SK-N-SH (cell line): ENCODE measurements at regions not wholly inside any gene's neighbourhood (a gene's known extent, or its start where the extent isn't known, plus 50 kb on each side); places are given as distances from the start of the nearest gene placed in this dataset.

Source experiments
- CTCF ChIA-PET: fragments of 300-600, 350-600 bp; formaldehyde crosslinking; extraction: SDS; loops from one replicate; lab custom pipeline; 2021; lab: Yijun Ruan, JAX
- POLR2A ChIA-PET: fragments of 350-600 bp; sonication (Branson Sonifier 250); formaldehyde crosslinking; extraction: SDS; loops from one replicate; lab custom pipeline; 2020; ENCODE audit warnings: antibody characterized with exemption, inconsistent platforms; lab: Yijun Ruan, JAX
- DNase-seq: peaks from one replicate; pipeline ENCODE4 v3.0.0; 2012
- H2AFZ ChIP-seq: fragments of 200-600 bp; sonication (generic); 2 replicates; pipeline ENCODE4 v1.8.1; 2016; ENCODE audit warnings: antibody characterized with exemption, mild to moderate bottlenecking, low read depth
- H3F3A ChIP-seq: fragments of 200-600 bp; sonication (generic); replicated peaks from 2 replicates; pipeline ENCODE3; 2016; ENCODE audit warnings: antibody characterized with exemption, mild to moderate bottlenecking; ENCODE audit not compliant: insufficient read depth
- H3K27ac ChIP-seq, 2 experiments: fragments of 200-500 bp in 1 of 2; fragments of 200-600 bp in 1 of 2; sonication (Bioruptor generic) in 1 of 2; sonication (generic), shearing (Covaris generic) in 1 of 2; 2 replicates each; pipeline versions ENCODE4 v1.5.1 to v1.6.1; 2014 to 2016; ENCODE audit warnings: low read depth in 2 of 2, inconsistent platforms in 1 of 2, low read length in 1 of 2, mild to moderate bottlenecking in 1 of 2, mixed read lengths in 1 of 2
- H3K27me3 ChIP-seq: fragments of 200-600 bp; sonication (generic), shearing (Covaris generic); 2 replicates; pipeline ENCODE4 v1.6.1; 2016; ENCODE audit warnings: mixed run types; ENCODE audit not compliant: insufficient read depth
- H3K36me3 ChIP-seq, 2 experiments: fragments of 200-500 bp in 1 of 2; fragments of 200-600 bp in 1 of 2; sonication (Bioruptor generic) in 1 of 2; sonication (generic) in 1 of 2; replicated peaks in 1 of 2; 2 replicates each; pipeline versions ENCODE3 to v1.5.1; 2014 to 2016; ENCODE audit warnings: low read length in 1 of 2, mild to moderate bottlenecking in 1 of 2; ENCODE audit not compliant: insufficient read depth in 2 of 2, control insufficient read depth in 1 of 2
- H3K4me1 ChIP-seq, 2 experiments: fragments of 200-500 bp in 1 of 2; fragments of 200-600 bp in 1 of 2; sonication (Bioruptor generic) in 1 of 2; sonication (generic), shearing (Covaris generic) in 1 of 2; 2 replicates each; pipeline versions ENCODE4 v1.5.1 to v1.6.1; 2014 to 2016; ENCODE audit warnings: low read depth in 1 of 2, low read length in 1 of 2, mixed run types in 1 of 2; ENCODE audit not compliant: insufficient read depth in 2 of 2, control insufficient read depth in 1 of 2
- H3K4me2 ChIP-seq: fragments of 200-600 bp; sonication (generic), shearing (Covaris generic); 2 replicates; pipeline ENCODE4 v1.6.1; 2017; ENCODE audit warnings: mixed run types
- H3K4me3 ChIP-seq, 2 experiments: fragments of 200-500 bp in 1 of 2; fragments of 200-600 bp in 1 of 2; sonication (Bioruptor generic) in 1 of 2; sonication (generic), shearing (Covaris generic) in 1 of 2; 2 replicates each; pipeline versions ENCODE4 v1.5.1 to v1.8.1; 2014 to 2016; ENCODE audit warnings: low read depth in 2 of 2, inconsistent platforms in 1 of 2, low read length in 1 of 2, mild to moderate bottlenecking in 1 of 2, mixed read lengths in 1 of 2, moderate library complexity in 1 of 2
- H3K79me2 ChIP-seq: fragments of 200-600 bp; sonication (generic); 2 replicates; pipeline ENCODE4 v1.8.1; 2017; ENCODE audit warnings: mild to moderate bottlenecking; ENCODE audit not compliant: insufficient read depth
- H3K9ac ChIP-seq: fragments of 200-600 bp; sonication (generic); 2 replicates; pipeline ENCODE4 v1.6.1; 2017; ENCODE audit warnings: mixed run types
- H3K9me2 ChIP-seq: fragments of 200-600 bp; sonication (generic); 2 replicates; pipeline ENCODE4 v1.6.1; 2017; ENCODE audit warnings: mixed run types
- H3K9me3 ChIP-seq: fragments of 200-600 bp; sonication (generic); 2 replicates; pipeline ENCODE4 v1.6.1; 2017; ENCODE audit warnings: mixed run types, mild to moderate bottlenecking, moderate library complexity
- H4K20me1 ChIP-seq: fragments of 200-600 bp; sonication (generic); 2 replicates; pipeline ENCODE4 v1.6.1; 2017; ENCODE audit warnings: mild to moderate bottlenecking, mixed run types; ENCODE audit not compliant: insufficient read depth
- CHD2 ChIP-seq: fragments of 150-350 bp; IDR thresholded peaks from 2 replicates; pipeline ENCODE4 v1.6.1; 2018; ENCODE audit warnings: low read length; ENCODE audit not compliant: partially characterized antibody
- CTCF ChIP-seq: fragments of 200-600 bp; sonication (generic); IDR thresholded peaks from 2 replicates; pipeline ENCODE4 v1.6.1; 2017; ENCODE audit warnings: antibody characterized with exemption, mild to moderate bottlenecking, moderate library complexity
- EP300 ChIP-seq, 2 experiments: IDR thresholded peaks; 2 replicates each; pipeline versions ENCODE4 v1.4.0 to v1.6.1; 2012; ENCODE audit warnings: borderline replicate concordance in 1 of 2, low read depth in 1 of 2, low read length in 1 of 2
- EZH2phosphoT487 ChIP-seq: fragments of 200-600 bp; sonication (generic); IDR thresholded peaks from 2 replicates; pipeline ENCODE4 v1.6.1; 2017; ENCODE audit warnings: low read depth, mixed run types, mild to moderate bottlenecking, antibody characterized with exemption, moderate library complexity, borderline replicate concordance
- FOSL2 ChIP-seq: IDR thresholded peaks from 2 replicates; pipeline ENCODE4 v1.4.0; 2012; ENCODE audit warnings: low read depth, mild to moderate bottlenecking, moderate library complexity, borderline replicate concordance
- FOXM1 ChIP-seq: IDR thresholded peaks from 2 replicates; pipeline ENCODE4 v1.4.0; 2012; ENCODE audit warnings: low read depth, mild to moderate bottlenecking
- GATA2 ChIP-seq: sonication (generic); formaldehyde crosslinking; IDR thresholded peaks from 2 replicates; pipeline ENCODE4 v1.5.0; 2020; ENCODE audit warnings: mild to moderate bottlenecking, missing genetic modification reagents
- JUND ChIP-seq: IDR thresholded peaks from 2 replicates; pipeline ENCODE4 v1.4.0; 2012
- MAX ChIP-seq: IDR thresholded peaks from 2 replicates; pipeline ENCODE4 v1.4.0; 2012; ENCODE audit warnings: low read depth
- NFIC ChIP-seq: IDR thresholded peaks from 2 replicates; pipeline ENCODE4 v1.4.0; 2012; ENCODE audit warnings: borderline replicate concordance
- NRF1 ChIP-seq: IDR thresholded peaks from 2 replicates; pipeline ENCODE4 v1.6.1; 2012; ENCODE audit warnings: low read depth, mild to moderate bottlenecking, low read length
- POLR2AphosphoS5 ChIP-seq: IDR thresholded peaks from 2 replicates; pipeline ENCODE4 v1.6.1; 2012; ENCODE audit warnings: low read depth, low read length
- RAD21 ChIP-seq: IDR thresholded peaks from 2 replicates; pipeline ENCODE4 v1.6.1; 2012; ENCODE audit warnings: mild to moderate bottlenecking, low read length
- RCOR1 ChIP-seq: fragments of 150-350 bp; IDR thresholded peaks from 2 replicates; pipeline ENCODE4 v1.6.1; 2017; ENCODE audit warnings: antibody characterized with exemption, low read length
- REST ChIP-seq: IDR thresholded peaks from 2 replicates; pipeline ENCODE4 v1.6.1; 2012; ENCODE audit warnings: mild to moderate bottlenecking, low read depth, low read length, moderate library complexity
- SIN3A ChIP-seq: IDR thresholded peaks from 2 replicates; pipeline ENCODE4 v1.6.1; 2012; ENCODE audit warnings: low read depth, mild to moderate bottlenecking, low read length, moderate library complexity, borderline replicate concordance
- SMC3 ChIP-seq: IDR thresholded peaks from 2 replicates; pipeline ENCODE4 v1.6.1; 2012; ENCODE audit warnings: low read depth, low read length, improper control_type of control experiment
- TAF1 ChIP-seq: IDR thresholded peaks from 2 replicates; pipeline ENCODE4 v1.6.1; 2012; ENCODE audit warnings: low read depth, mild to moderate bottlenecking, low read length, moderate library complexity, borderline replicate concordance
- TCF12 ChIP-seq: IDR thresholded peaks from 2 replicates; pipeline ENCODE4 v1.4.0; 2012
- TEAD4 ChIP-seq: IDR thresholded peaks from 2 replicates; pipeline ENCODE4 v1.4.0; 2012; ENCODE audit warnings: mild to moderate bottlenecking, borderline replicate concordance; ENCODE audit not compliant: insufficient read depth
- USF2 ChIP-seq: fragments of 150-350 bp; IDR thresholded peaks from 2 replicates; pipeline ENCODE4 v1.6.1; 2017; ENCODE audit warnings: antibody characterized with exemption, low read length, low read depth, borderline replicate concordance
- WGBS: methylation state at CpG from one replicate; pipeline ENCODE4 v1.1.6; 2017; ENCODE audit warnings: low lambda C conversion rate; 5-methylcytosine and 5-hydroxymethylcytosine counted together

GRCh38 chr10:90199513-90199912 lies 498.1 kb downstream of the KIF20B start:
- no peaks in the 10 kb centered on the region for H3K4me1 ChIP-seq
- H3K27me3 ChIP-seq: no peaks in the 10 kb centered on the region
- H2AFZ ChIP-seq: no peak overlapping the region
- no peaks in the 10 kb centered on the region for H3K36me3 ChIP-seq
- no peaks in the 10 kb centered on the region for H3K9me2 ChIP-seq
- no peaks in the 10 kb centered on the region for H3F3A ChIP-seq
- TF ChIP-seq USF2 (no peak), NRF1 (no peak), JUND (no peak), GATA2 (CRISPR knock-in tag) (no peak), EP300 (IDR thresholded peaks at IDR 0.05; ENCODE audit: borderline replicate concordance in 1 of 2, low read depth in 1 of 2, low read length in 1 of 2) (no peak), CHD2 (no peak)
- TF ChIP-seq, all 33 proteins: peak for 0
- H3K79me2 ChIP-seq: no peaks in the 10 kb centered on the region
- no peak overlapping the region for H3K4me2 ChIP-seq
- H3K27ac ChIP-seq: no peak overlapping the region
- no peak overlapping the region for H3K9ac ChIP-seq
- ChIA-PET POLR2A (no interaction called here), CTCF (interaction anchor here (1.4 kb wide), 1 partner anchor 20 kb away, joined by 3 read pairs; no protein-coding TSS in a partner anchor)
- H3K9me3 ChIP-seq: no peaks in the 10 kb centered on the region
- H3K4me3 ChIP-seq: no peak overlapping the region
- no peaks in the 10 kb centered on the region for H4K20me1 ChIP-seq
- no peak for DNase-seq

- no peaks in the 10 kb centered on the region for H3K9me3 ChIP-seq
- no peak overlapping the region for H3K4me3 ChIP-seq
- no peaks in the 10 kb centered on the region for H3F3A ChIP-seq
- H3K27me3 ChIP-seq: no peaks in the 10 kb centered on the region
- no peak overlapping the region for H2AFZ ChIP-seq
- no peaks in the 10 kb centered on the region for H3K4me1 ChIP-seq
- H3K27ac ChIP-seq: no peak overlapping the region
- H3K9ac ChIP-seq: no peak overlapping the region
- WGBS: 8% methylated on average over 6 of the region's 6 CpGs
- no peak for DNase-seq
- no peaks in the 10 kb centered on the region for H4K20me1 ChIP-seq
- H3K4me2 ChIP-seq: no peak overlapping the region
- ChIA-PET POLR2A (no interaction called here), CTCF (no interaction called here)
- H3K79me2 ChIP-seq: no peaks in the 10 kb centered on the region
- H3K36me3 ChIP-seq: no peaks in the 10 kb centered on the region
- no peak for TF ChIP-seq SIN3A
- no peak for TF ChIP-seq CTCF
- no peak for TF ChIP-seq SMC3
- no peak for TF ChIP-seq RAD21
- TF ChIP-seq TEAD4: no peak
- no peak for TF ChIP-seq FOXM1
- no peak for TF ChIP-seq GATA2 (CRISPR knock-in tag)
- no peak for TF ChIP-seq TAF1
- no peak for TF ChIP-seq RCOR1
- no peak for TF ChIP-seq CHD2
- TF ChIP-seq TCF12: no peak
- TF ChIP-seq MAX: no peak
- no peak for TF ChIP-seq EP300 (IDR thresholded peaks at IDR 0.05; ENCODE audit: borderline replicate concordance in 1 of 2, low read depth in 1 of 2, low read length in 1 of 2)
- no peak for TF ChIP-seq EZH2phosphoT487
- no peak for TF ChIP-seq POLR2AphosphoS5
- no peak for TF ChIP-seq REST
- TF ChIP-seq FOSL2: no peak
- no peak for TF ChIP-seq NFIC
- no peaks in the 10 kb centered on the region for H3K9me2 ChIP-seq
Measured at GRCh38 chr10:90204131-90204955, 503.0 kb downstream of the KIF20B start.
